ENCODE measurements at regions not wholly inside any gene's neighbourhood (a gene's known extent, or its start where the extent isn't known, plus 50 kb on each side); places are given as distances from the start of the nearest gene placed in this dataset.

GRCh38 chr4:81738891-81739290, 267.2 kb upstream of the RASGEF1B start:
- TF ChIP-seq POLR2AphosphoS5 (IDR thresholded peaks at IDR 0.05) (no peak), CTCF (IDR thresholded peaks at IDR 0.05; ENCODE audit: poor library complexity, severe bottlenecking) (no peak), TAF1 (IDR thresholded peaks at IDR 0.05; ENCODE audit: low read depth) (no peak), EZH2 (IDR thresholded peaks at IDR 0.05; ENCODE audit: borderline replicate concordance, insufficient read depth, low read length, poor library complexity, severe bottlenecking) (no peak), SMC3 (conservative IDR thresholded peaks at IDR 0.05; ENCODE audit: poor library complexity) (no peak), MXI1 (conservative IDR thresholded peaks at IDR 0.05; ENCODE audit: poor library complexity, severe bottlenecking) (no peak)
